ENCODE measurements at regions not wholly inside any gene's neighbourhood (a gene's known extent, or its start where the extent isn't known, plus 50 kb on each side); places are given as distances from the start of the nearest gene placed in this dataset.
A peak's percentile ranks its signal among the peaks of the same experiment; 100 is the strongest.

DNA sequence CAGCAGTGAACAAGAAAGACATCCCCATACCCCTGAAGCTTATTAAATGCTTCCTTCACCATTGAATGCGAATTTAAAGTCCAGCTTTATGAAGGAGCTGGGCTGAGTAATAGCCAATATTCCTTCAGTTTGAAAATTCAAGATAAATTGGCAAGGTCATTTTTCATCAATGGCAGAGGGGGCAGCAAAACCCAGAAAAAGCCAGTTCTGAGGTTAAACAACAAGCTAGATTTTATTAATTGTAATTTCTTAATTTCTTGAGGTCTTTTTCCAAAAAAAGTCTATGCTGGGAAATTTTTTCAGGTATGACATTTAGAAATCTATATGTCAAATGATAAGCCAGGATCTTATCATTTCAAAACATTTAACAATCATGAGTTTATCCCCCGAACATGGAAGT, 808.9 kb downstream of the RPA4 start:
- TF ChIP-seq, protein P1, sequence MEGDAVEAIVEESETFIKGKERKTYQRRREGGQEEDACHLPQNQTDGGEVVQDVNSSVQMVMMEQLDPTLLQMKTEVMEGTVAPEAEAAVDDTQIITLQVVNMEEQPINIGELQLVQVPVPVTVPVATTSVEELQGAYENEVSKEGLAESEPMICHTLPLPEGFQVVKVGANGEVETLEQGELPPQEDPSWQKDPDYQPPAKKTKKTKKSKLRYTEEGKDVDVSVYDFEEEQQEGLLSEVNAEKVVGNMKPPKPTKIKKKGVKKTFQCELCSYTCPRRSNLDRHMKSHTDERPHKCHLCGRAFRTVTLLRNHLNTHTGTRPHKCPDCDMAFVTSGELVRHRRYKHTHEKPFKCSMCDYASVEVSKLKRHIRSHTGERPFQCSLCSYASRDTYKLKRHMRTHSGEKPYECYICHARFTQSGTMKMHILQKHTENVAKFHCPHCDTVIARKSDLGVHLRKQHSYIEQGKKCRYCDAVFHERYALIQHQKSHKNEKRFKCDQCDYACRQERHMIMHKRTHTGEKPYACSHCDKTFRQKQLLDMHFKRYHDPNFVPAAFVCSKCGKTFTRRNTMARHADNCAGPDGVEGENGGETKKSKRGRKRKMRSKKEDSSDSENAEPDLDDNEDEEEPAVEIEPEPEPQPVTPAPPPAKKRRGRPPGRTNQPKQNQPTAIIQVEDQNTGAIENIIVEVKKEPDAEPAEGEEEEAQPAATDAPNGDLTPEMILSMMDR (conservative IDR thresholded peaks at IDR 0.05; ENCODE audit: low read depth, low read length): 0 out of 2 replicates have a peak, but pooled peaks have one; percentile 6
- TF ChIP-seq, protein P2, sequence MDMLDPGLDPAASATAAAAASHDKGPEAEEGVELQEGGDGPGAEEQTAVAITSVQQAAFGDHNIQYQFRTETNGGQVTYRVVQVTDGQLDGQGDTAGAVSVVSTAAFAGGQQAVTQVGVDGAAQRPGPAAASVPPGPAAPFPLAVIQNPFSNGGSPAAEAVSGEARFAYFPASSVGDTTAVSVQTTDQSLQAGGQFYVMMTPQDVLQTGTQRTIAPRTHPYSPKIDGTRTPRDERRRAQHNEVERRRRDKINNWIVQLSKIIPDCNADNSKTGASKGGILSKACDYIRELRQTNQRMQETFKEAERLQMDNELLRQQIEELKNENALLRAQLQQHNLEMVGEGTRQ (IDR thresholded peaks at IDR 0.05; ENCODE audit: low read depth, low read length): no peak
- TF ChIP-seq POLR2A (IDR thresholded peaks at IDR 0.05; ENCODE audit: low read depth, low read length): no peak
- TF ChIP-seq MXI1 (IDR thresholded peaks at IDR 0.05; ENCODE audit: borderline replicate concordance, low read depth, low read length): no peak
- TF ChIP-seq CEBPB (IDR thresholded peaks at IDR 0.05; ENCODE audit: low read depth, low read length): no peak
- no peak for TF ChIP-seq RFX5 (IDR thresholded peaks at IDR 0.05; ENCODE audit: low read depth, low read length)
- no peak for TF ChIP-seq SMC3 (IDR thresholded peaks at IDR 0.05; ENCODE audit: low read depth, low read length)
- TF ChIP-seq BHLHE40 (IDR thresholded peaks at IDR 0.05; ENCODE audit: low read depth, low read length): no peak
- no peak for TF ChIP-seq RCOR1 (IDR thresholded peaks at IDR 0.05; ENCODE audit: insufficient replicate concordance, low read length)
- TF ChIP-seq MAFK (IDR thresholded peaks at IDR 0.05; ENCODE audit: low read depth, low read length): no peak
- no peak for TF ChIP-seq MAZ (IDR thresholded peaks at IDR 0.05; ENCODE audit: borderline replicate concordance, low read depth, low read length)
- TF ChIP-seq, protein P3, sequence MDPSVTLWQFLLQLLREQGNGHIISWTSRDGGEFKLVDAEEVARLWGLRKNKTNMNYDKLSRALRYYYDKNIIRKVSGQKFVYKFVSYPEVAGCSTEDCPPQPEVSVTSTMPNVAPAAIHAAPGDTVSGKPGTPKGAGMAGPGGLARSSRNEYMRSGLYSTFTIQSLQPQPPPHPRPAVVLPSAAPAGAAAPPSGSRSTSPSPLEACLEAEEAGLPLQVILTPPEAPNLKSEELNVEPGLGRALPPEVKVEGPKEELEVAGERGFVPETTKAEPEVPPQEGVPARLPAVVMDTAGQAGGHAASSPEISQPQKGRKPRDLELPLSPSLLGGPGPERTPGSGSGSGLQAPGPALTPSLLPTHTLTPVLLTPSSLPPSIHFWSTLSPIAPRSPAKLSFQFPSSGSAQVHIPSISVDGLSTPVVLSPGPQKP (IDR thresholded peaks at IDR 0.05; ENCODE audit: borderline replicate concordance, low read depth, low read length): no peak
- TF ChIP-seq RAD21 (IDR thresholded peaks at IDR 0.05; ENCODE audit: low read length): no peak
- no peak for TF ChIP-seq NFE2L2 (IDR thresholded peaks at IDR 0.05; ENCODE audit: low read depth, low read length)
